ENCODE measurements at regions not wholly inside any gene's neighbourhood (a gene's known extent, or its start where the extent isn't known, plus 50 kb on each side); places are given as distances from the start of the nearest gene placed in this dataset.

DNA sequence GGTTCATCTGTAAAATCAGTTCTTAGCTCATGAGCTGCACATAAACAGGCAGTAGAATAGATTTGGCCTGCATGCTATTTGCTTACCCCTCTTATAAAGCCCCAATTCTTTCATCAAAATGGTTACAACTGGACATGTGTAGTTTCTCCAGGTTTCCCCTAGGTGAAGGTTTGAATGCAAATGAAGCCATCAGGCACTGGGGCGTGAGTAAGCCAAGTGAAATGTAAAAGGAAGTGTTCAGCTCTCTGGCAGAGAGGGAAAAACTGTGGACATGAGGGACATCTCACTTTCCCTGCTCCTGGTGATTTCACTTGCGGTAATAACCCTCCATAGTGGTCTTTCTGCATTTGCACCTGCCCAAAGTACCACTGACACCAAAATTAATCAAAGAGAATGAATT is 1402.3 kb upstream of the LRRTM1 start:
- DNase-seq (ENCODE audit: low spot score in 2 of 2) (no peak), ATAC-seq (no peak)
- Mint-ChIP-seq H3K27ac (no peak overlapping the region), H3K9me3 (peaks cover 13 to 16% of the 10 kb centered on the region in 2 donors), H3K36me3 (no peaks in the 10 kb centered on the region)

DNA sequence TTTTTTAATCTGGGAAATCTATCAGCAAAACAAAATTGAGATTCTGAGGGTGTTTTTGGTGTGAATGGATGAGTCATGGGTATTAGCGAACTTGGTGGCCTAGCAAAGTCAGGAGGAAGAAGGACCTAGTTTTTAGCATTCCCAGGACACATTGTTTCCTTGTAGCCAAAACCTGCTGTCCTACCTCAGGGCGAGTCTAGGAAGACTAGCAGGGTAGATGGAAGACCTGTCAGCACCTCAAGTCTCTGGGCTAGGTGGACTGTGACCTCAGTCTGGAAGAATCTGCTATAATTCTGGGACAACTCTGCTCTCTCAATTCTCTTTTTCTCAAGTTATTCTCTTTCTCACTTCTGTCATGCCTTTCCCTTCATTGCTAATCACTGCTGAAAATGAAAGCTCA is 1399.3 kb upstream of the LRRTM1 start:
- ATAC-seq: no peak
- DNase-seq (ENCODE audit: low spot score in 2 of 2): no peak
- Mint-ChIP-seq H3K36me3 (no peaks in the 10 kb centered on the region), H3K27ac (no peak overlapping the region), H3K9me3 (peaks cover 3 to 8% of the 10 kb centered on the region in 2 donors)

DNA sequence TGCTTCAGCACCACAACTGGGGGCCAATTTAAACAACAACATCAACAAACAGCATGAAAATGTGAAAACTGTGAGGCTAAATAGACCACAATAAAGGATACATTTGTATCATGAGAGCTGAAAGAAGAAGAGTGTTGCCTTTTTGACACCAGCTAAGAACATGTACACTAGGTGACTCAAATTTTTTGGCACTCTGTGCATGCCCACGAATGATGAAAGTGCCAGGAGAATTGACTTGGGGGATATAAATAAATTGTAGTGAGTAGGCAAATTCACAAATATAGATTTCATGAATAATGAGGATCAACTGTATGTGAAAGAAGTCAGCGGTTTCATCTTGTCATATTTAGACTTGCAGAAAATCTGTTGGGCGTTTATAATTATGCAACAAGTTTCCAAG is 1388.0 kb upstream of the LRRTM1 start:
- DNase-seq (ENCODE audit: low spot score in 2 of 2): no peak
- H3K9me3 Mint-ChIP-seq: peaks cover 13 to 19% of the 10 kb centered on the region in 2 donors
- no peaks in the 10 kb centered on the region for H3K36me3 Mint-ChIP-seq
- no peak overlapping the region for H3K27ac Mint-ChIP-seq
- no peak for ATAC-seq

GRCh38 chr2:81675641-81676040 is 1371.1 kb upstream of the LRRTM1 start:
- no peaks in the 10 kb centered on the region for H3K36me3 Mint-ChIP-seq
- ATAC-seq: no peak
- no peak overlapping the region for H3K27ac Mint-ChIP-seq
- DNase-seq (ENCODE audit: low spot score in 2 of 2): no peak
- peaks cover 4 to 10% of the 10 kb centered on the region in 2 donors for H3K9me3 Mint-ChIP-seq

DNA sequence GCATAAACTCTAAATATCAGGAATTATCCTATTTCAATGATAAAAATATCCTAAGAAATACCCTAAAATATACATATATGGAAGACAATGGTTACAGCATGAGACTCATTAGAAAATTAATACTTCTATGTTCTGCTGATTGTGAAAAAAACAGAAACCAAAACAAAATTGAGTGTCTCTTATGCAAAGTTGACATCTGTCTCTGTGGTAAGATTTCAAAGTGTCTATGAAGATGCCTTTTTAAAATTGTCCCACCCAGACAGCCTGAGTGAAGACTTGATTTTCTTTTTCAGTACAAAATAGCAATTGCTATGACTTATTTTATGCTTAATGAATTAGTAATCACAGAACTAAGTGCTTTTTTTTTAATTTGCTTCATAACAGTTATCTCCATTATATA is 1368.4 kb upstream of the LRRTM1 start:
- DNase-seq (ENCODE audit: low spot score in 2 of 2) (no peak), ATAC-seq (no peak)
- Mint-ChIP-seq H3K9me3 (peaks cover 0 to 5% of the 10 kb centered on the region in 2 donors), H3K36me3 (no peaks in the 10 kb centered on the region), H3K27ac (no peak overlapping the region)

DNA sequence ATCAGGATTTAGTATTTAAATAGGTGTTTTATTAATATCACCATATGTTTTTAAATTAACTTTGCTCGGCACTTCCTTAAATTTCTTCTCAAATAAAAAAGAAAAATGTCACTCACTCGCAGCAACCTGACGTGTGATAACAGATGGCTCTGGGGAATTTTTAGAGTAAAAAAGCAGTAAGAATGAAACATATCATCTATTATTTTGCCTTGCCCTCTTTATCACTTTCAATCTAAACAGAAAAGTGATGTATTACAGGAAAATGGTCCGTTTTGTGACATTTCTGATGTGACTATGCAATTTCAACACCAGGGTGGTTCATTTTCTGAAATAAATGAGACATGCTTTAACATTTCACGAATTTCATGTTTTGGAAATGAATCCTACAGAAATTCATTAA is 1368.0 kb upstream of the LRRTM1 start:
- no peak for ATAC-seq
- DNase-seq (ENCODE audit: low spot score in 2 of 2): no peak
- no peaks in the 10 kb centered on the region for H3K36me3 Mint-ChIP-seq
- H3K27ac Mint-ChIP-seq: no peak overlapping the region
- H3K9me3 Mint-ChIP-seq: peaks cover 0 to 5% of the 10 kb centered on the region in 2 donors

- Mint-ChIP-seq H3K27ac (no peak overlapping the region), H3K36me3 (no peaks in the 10 kb centered on the region), H3K9me3 (peaks cover 0 to 5% of the 10 kb centered on the region in 2 donors)
- no peak for ATAC-seq
- no peak for DNase-seq (ENCODE audit: low spot score in 2 of 2)
These were observed 1366.3 kb upstream of the LRRTM1 start for GRCh38 chr2:81670885-81671284.

- H3K27ac Mint-ChIP-seq: no peak overlapping the region
- DNase-seq (ENCODE audit: low spot score in 2 of 2): no peak
- peaks cover 27 to 28% of the 10 kb centered on the region in 2 donors for H3K9me3 Mint-ChIP-seq
- ATAC-seq: no peak
- H3K36me3 Mint-ChIP-seq: peaks cover 6 to 21% of the 10 kb centered on the region in 2 donors
These were observed 1356.5 kb upstream of the LRRTM1 start for GRCh38 chr2:81661081-81661480.

- Mint-ChIP-seq H3K36me3 (peaks cover 6 to 25% of the 10 kb centered on the region in 2 donors), H3K27ac (no peak overlapping the region), H3K9me3 (peaks cover 27 to 36% of the 10 kb centered on the region in 2 donors)
- DNase-seq (ENCODE audit: low spot score in 2 of 2): no peak
- peak; percentile 69 to 79 for ATAC-seq
These were observed 1353.7 kb upstream of the LRRTM1 start for GRCh38 chr2:81658227-81658626.

DNA sequence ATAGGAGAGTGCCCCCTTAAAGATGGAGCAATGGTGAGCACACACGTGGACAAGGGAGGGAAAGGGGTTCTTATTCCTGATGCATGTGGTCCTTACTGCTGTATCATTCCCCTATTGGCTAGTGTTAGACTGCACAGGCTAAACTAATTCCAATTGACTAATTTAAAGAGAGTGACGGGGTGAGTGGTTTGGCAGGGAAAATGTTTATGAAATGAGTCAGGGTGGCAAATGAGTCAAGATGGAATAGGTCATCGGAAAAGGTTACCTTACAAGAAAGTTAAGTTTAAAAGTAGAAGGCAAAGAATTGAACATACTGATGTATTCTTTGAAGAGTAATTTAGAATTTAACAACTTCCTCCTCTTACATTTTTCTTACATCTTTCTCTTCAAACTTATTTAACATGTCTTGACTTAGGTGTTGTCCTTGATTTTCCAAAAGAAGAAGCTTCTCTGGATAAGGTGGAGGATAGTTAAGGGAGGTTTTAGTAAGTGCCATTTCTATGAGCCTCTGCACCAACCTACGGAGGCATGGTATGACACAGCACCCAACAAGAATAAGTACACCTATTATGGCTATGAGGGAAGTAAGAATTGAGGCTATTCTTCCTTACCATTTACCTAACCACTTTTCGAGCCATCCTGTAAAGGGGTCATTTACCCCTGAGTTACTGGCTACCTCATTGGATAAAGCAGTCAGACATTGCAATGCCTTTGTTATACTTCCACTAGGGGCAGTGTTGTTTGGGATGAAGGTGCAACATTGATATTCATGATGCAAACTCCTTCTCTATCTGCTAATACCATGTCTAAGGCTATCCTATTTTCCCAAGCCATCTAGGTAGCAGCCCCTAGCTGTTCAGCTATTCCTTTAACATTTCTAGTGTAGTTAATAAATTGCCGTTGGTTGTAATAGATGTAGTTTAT is 1345.8 kb upstream of the LRRTM1 start:
- Mint-ChIP-seq H3K27ac (no peak overlapping the region), H3K9me3 (peaks cover 25 to 38% of the 10 kb centered on the region in 2 donors), H3K36me3 (no peaks in the 10 kb centered on the region)
- ATAC-seq (no peak), DNase-seq (ENCODE audit: low spot score in 2 of 2) (no peak)

DNA sequence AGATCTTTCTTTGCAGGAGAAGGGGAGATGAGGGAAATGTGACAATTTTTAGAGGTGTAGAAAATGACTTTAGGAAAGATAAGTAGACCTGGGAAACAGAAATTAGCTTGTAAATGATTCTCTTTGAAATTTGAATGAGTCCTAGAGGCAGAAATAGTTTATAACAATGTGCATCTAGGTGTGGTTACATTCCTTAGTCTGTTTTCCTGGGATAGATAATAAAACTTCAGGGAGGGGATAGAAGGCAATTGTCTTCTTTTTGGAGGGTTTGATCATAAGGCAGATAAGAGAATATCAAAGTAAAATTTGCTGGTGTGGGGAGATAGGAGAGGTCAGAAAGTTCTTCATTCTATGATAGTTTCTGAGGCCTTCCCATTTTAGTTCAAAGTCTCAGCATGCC is 1344.3 kb upstream of the LRRTM1 start:
- H3K36me3 Mint-ChIP-seq: no peaks in the 10 kb centered on the region
- DNase-seq (ENCODE audit: low spot score in 2 of 2): no peak
- no peak for ATAC-seq
- H3K9me3 Mint-ChIP-seq: peaks cover 22 to 38% of the 10 kb centered on the region in 2 donors
- no peak overlapping the region for H3K27ac Mint-ChIP-seq

DNA sequence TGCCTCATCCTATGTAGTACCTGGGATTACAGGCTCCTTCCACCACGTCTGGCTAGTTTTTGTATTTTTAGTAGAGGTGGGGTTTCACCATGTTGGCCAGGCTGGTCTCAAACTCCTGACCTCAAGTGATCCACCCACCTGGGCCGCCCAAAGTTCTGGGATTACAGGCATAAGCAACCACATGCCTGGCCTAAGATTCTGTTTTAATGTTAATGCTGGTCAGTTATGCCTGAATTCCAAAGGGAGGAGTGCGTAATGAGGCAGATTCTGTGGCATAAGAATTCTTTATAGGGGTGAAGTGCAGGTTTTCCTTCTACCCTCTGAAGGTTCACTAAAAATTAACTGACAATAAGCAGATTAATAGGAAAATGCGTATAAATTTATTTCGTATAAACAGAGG is 1343.8 kb upstream of the LRRTM1 start:
- DNase-seq (ENCODE audit: low spot score in 2 of 2) (no peak), ATAC-seq (no peak)
- no peaks in the 10 kb centered on the region for H3K36me3 Mint-ChIP-seq
- H3K9me3 Mint-ChIP-seq: peaks cover 22 to 38% of the 10 kb centered on the region in 2 donors
- no peak overlapping the region for H3K27ac Mint-ChIP-seq

- DNase-seq (ENCODE audit: low spot score in 2 of 2) (no peak), ATAC-seq (no peak)
- no peaks in the 10 kb centered on the region for H3K36me3 Mint-ChIP-seq
- no peak overlapping the region for H3K27ac Mint-ChIP-seq
- H3K9me3 Mint-ChIP-seq: peaks cover 22 to 37% of the 10 kb centered on the region in 2 donors
These were observed 1343.2 kb upstream of the LRRTM1 start for GRCh38 chr2:81647715-81648230.

GRCh38 chr2:81645745-81646301 is 1341.3 kb upstream of the LRRTM1 start:
- no peaks in the 10 kb centered on the region for H3K36me3 Mint-ChIP-seq
- DNase-seq (ENCODE audit: low spot score in 2 of 2) (no peak), ATAC-seq (no peak)
- no peak overlapping the region for H3K27ac Mint-ChIP-seq
- H3K9me3 Mint-ChIP-seq: peaks cover 24 to 28% of the 10 kb centered on the region in 2 donors

DNA sequence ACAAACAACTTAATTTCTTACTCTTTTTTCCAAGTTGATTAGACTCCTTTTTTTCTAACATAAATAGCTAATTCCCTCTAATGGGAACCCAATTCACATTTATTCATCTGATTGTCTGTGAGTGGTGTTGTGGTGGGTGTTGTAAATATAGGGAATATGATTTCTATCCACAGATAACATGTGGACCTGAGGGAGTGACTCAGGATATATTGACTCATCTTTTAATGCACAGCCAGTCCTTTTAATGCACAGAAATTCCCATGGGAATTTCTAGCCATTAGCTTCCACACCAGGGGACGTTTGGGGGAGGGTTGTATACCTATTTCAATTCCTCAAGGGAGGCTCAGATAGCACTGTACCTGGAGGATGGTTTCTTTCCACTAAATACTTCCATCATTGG is 1339.6 kb upstream of the LRRTM1 start:
- Mint-ChIP-seq H3K27ac (no peak overlapping the region), H3K9me3 (peaks cover 24 to 32% of the 10 kb centered on the region in 2 donors), H3K36me3 (no peaks in the 10 kb centered on the region)
- ATAC-seq: no peak
- DNase-seq (ENCODE audit: low spot score in 2 of 2): no peak

GRCh38 chr2:81624825-81625224 is 1320.3 kb upstream of the LRRTM1 start:
- Mint-ChIP-seq H3K9me3 (peaks cover 36 to 39% of the 10 kb centered on the region in 2 donors), H3K36me3 (no peaks in the 10 kb centered on the region), H3K27ac (no peak overlapping the region)
- no peak for ATAC-seq
- no peak for DNase-seq (ENCODE audit: low spot score in 2 of 2)

DNA sequence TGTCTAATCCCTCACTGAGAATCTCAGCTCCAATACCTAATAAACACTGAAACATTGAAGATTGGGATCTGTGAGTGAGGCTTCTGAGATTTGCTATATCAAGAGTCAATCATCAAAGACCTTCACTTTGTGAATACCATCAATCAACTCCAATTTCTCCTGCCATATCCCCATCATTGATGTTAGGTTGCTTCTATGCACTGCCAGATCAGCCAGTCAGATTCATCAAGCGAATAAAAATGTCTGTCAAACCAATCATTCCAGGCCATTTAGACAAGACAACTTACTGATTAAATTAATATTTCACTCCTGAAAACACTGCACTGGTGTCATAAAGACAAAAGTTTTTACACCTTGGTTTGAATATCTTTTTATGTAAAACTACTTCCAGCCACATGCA is 1295.5 kb upstream of the LRRTM1 start:
- Mint-ChIP-seq H3K27ac (no peak overlapping the region), H3K9me3 (peaks cover 13 to 16% of the 10 kb centered on the region in 2 donors), H3K36me3 (peaks cover 0 to 6% of the 10 kb centered on the region in 2 donors)
- ATAC-seq (no peak), DNase-seq (ENCODE audit: low spot score in 2 of 2) (no peak)

All from activated naive CD4-positive, alpha-beta T cell treated with anti-CD3 and anti-CD28 coated beads, Interleukin-2, amount 50 U/mL, for 72 hours (primary cell).